Fibroblast of lung (primary cell): ENCODE measurements at regions not wholly inside any gene's neighbourhood (a gene's known extent, or its start where the extent isn't known, plus 50 kb on each side); places are given as distances from the start of the nearest gene placed in this dataset.

Source experiments
- DNase-seq, 2 donors: peaks; one replicate each; pipeline versions ENCODE4 v3.0.0 to v3.0.0-alpha.2; 2010; ENCODE audit warnings: low read depth in 2 of 2
- H2AFZ ChIP-seq: 2 replicates; pipeline ENCODE4 v1.5.1; 2012; ENCODE audit warnings: low read length, control low read depth, inconsistent platforms
- H3K27ac ChIP-seq: 2 replicates; pipeline ENCODE4 v1.5.1; 2011; ENCODE audit warnings: low read length, control low read depth; ENCODE audit not compliant: insufficient read depth
- H3K27me3 ChIP-seq: 2 replicates; pipeline ENCODE4 v1.5.1; 2011; ENCODE audit warnings: mild to moderate bottlenecking, low read length; ENCODE audit not compliant: control insufficient read depth, insufficient read depth
- H3K36me3 ChIP-seq: 2 replicates; pipeline ENCODE4 v1.5.1; 2011; ENCODE audit warnings: low read length; ENCODE audit not compliant: control insufficient read depth, insufficient read depth
- H3K4me1 ChIP-seq: 2 replicates; pipeline ENCODE4 v1.5.1; 2011; ENCODE audit warnings: low read length; ENCODE audit not compliant: control insufficient read depth, insufficient read depth; ENCODE audit errors: extremely low read depth
- H3K4me2 ChIP-seq: 2 replicates; pipeline ENCODE4 v1.5.1; 2011; ENCODE audit warnings: low read length, control low read depth; ENCODE audit not compliant: insufficient read depth; ENCODE audit errors: extremely low read depth
- H3K4me3 ChIP-seq, 4 experiments: fragments of 200-600 bp in 1 of 4; sonication (generic) in 1 of 4; replicated peaks in 1 of 4; 2 replicates each; pipeline ENCODE4 v1.5.1; 2011 to 2016; ENCODE audit warnings: low read length in 4 of 4, low read depth in 3 of 4, mild to moderate bottlenecking in 3 of 4, control low read depth in 2 of 4, inconsistent platforms in 1 of 4, mixed read lengths in 1 of 4; ENCODE audit not compliant: insufficient read depth in 1 of 4; ENCODE audit errors: control extremely low read depth in 1 of 4
- H3K79me2 ChIP-seq: 2 replicates; pipeline ENCODE4 v1.5.1; 2012; ENCODE audit warnings: mild to moderate bottlenecking, low read length, inconsistent platforms; ENCODE audit not compliant: control insufficient read depth, insufficient read depth
- H3K9ac ChIP-seq: 2 replicates; pipeline ENCODE4 v1.5.1; 2011; ENCODE audit warnings: mild to moderate bottlenecking, low read length, control low read depth; ENCODE audit not compliant: insufficient read depth
- H3K9me3 ChIP-seq: 2 replicates; pipeline ENCODE4 v1.5.1; 2012; ENCODE audit warnings: low read depth, low read length; ENCODE audit not compliant: control insufficient read depth, insufficient read depth
- H4K20me1 ChIP-seq: 2 replicates; pipeline ENCODE4 v1.5.1; 2011; ENCODE audit warnings: low read length; ENCODE audit not compliant: control insufficient read depth, insufficient read depth; ENCODE audit errors: extremely low read depth
- CTCF ChIP-seq, 2 donors: IDR thresholded peaks in 1 of 2; conservative IDR thresholded peaks in 1 of 2; 1 replicate in 1 of 2; 2 replicates in 1 of 2; pipeline ENCODE4 v1.5.1; 2011 to 2012; ENCODE audit warnings: low read length in 2 of 2, control low read depth in 1 of 2, inconsistent platforms in 1 of 2, low read depth in 1 of 2, mild to moderate bottlenecking in 1 of 2
- EZH2 ChIP-seq: IDR thresholded peaks from 2 replicates; pipeline ENCODE4 v1.5.1; 2012; ENCODE audit warnings: low read length, control low read depth, mild to moderate bottlenecking; ENCODE audit errors: missing control alignments

DNA sequence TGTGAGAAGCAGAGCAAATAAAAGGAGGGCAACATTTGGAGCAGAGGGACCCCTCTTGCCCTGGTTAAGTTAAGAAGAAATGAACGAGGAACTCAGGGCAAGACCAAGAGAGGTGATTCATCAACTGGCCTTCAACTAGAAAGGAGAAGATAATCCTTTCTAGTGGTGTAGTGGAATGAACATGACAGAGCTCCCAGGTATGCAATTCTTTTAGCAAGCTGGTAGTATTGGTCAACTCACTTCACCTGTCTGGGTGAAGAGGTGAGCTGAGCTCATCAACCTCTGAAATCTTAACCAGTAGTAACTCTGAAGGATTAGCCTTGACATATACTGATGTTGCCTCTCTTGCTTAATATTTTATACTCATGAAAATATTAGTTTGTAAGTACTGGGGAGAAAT, 1024.7 kb upstream of the GOT2 start:
- no peak overlapping the region for H3K4me3 ChIP-seq
- no peaks in the 10 kb centered on the region for H3K36me3 ChIP-seq
- no peak overlapping the region for H2AFZ ChIP-seq
- H3K27me3 ChIP-seq, result no peaks in the 10 kb centered on the region
- no peak for TF ChIP-seq CTCF (conservative IDR thresholded peaks at IDR 0.05 in 1 of 2, IDR thresholded peaks at IDR 0.05 in 1 of 2; ENCODE audit: low read depth in 1 of 2, low read length in 2 of 2)
- no peak for TF ChIP-seq EZH2
- H4K20me1 ChIP-seq, result no peaks in the 10 kb centered on the region
- H3K4me1 ChIP-seq, result no peaks in the 10 kb centered on the region
- H3K9me3 ChIP-seq, result no peaks in the 10 kb centered on the region
- no peak overlapping the region for H3K9ac ChIP-seq
- peak in 1 of 2 donors; percentile 65 for DNase-seq
- H3K79me2 ChIP-seq, result no peaks in the 10 kb centered on the region
- no peak overlapping the region for H3K4me2 ChIP-seq
- H3K27ac ChIP-seq, result no peak overlapping the region

DNA sequence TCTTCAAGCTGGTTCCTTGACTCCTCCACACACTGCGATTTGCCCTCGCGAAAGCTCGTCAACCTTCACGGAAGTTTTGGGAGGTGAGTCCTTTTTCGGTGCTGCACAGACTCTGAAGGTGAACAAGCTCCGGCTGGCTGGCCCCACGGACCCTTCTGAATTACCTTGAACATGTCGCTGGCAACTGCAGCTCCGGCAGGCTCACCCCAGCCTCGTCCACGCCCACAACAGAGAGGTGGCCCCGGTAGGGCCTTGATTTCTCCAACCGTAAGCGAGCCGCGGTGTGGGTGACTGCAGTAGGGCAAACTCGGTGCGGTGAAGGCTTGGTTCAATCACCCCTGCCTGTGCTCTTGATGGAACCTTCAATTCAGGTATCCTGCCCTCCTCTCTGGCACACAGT, 1020.7 kb upstream of the GOT2 start:
- H3K4me3 ChIP-seq, result no peak overlapping the region
- no peaks in the 10 kb centered on the region for H3K79me2 ChIP-seq
- H3K27me3 ChIP-seq, result no peaks in the 10 kb centered on the region

DNA sequence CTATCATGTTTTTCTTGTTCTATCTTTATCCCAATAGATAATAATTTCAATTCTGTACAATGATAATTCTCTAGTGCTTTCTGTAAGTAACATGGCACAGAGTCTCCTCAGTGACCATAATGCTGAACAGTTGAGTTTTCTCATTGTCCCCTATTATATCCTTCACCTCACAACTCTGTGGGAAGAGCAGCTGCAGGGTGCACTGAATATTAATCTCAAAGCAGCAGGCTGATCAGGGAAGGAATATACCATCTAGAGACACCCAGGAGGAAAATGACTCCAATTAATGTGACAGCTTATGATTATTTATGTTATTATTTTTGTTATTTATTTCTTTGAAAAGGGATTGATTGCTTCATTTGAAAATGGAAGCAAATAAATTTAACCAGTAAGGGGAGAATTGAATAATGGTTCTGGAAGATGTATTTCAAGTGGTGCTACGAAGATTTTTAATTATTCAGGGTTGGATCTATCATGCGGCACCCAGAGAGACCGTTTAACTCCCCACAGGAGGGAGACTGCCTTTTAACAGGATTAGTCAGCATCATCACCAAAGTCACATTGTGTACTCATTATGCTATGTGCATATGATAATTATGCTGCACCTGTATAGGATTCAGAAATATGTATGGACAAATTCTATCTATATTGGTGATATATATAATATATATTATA, 1015.7 kb upstream of the GOT2 start:
- Histone ChIP-seq H4K20me1 (no peaks in the 10 kb centered on the region), H2AFZ (no peak overlapping the region), H3K27ac (no peak overlapping the region), H3K4me3 (no peak overlapping the region), H3K4me2 (no peak overlapping the region), H3K36me3 (no peaks in the 10 kb centered on the region), H3K4me1 (no peaks in the 10 kb centered on the region), H3K27me3 (no peaks in the 10 kb centered on the region), H3K79me2 (no peaks in the 10 kb centered on the region), H3K9ac (no peak overlapping the region), H3K9me3 (no peaks in the 10 kb centered on the region)
- no peak for DNase-seq
- no peak for TF ChIP-seq CTCF (conservative IDR thresholded peaks at IDR 0.05 in 1 of 2, IDR thresholded peaks at IDR 0.05 in 1 of 2; ENCODE audit: low read depth in 1 of 2, low read length in 2 of 2)
- TF ChIP-seq EZH2, result no peak

More for the DNA sequence above, 1020.7 kb upstream of the GOT2 start:
- no peaks in the 10 kb centered on the region for H3K9me3 ChIP-seq
- TF ChIP-seq EZH2 (no peak), CTCF (conservative IDR thresholded peaks at IDR 0.05 in 1 of 2, IDR thresholded peaks at IDR 0.05 in 1 of 2; ENCODE audit: low read depth in 1 of 2, low read length in 2 of 2) (no peak)
- no peak overlapping the region for H3K4me2 ChIP-seq
- no peak overlapping the region for H2AFZ ChIP-seq
- no peaks in the 10 kb centered on the region for H3K4me1 ChIP-seq
- no peaks in the 10 kb centered on the region for H4K20me1 ChIP-seq
- no peak overlapping the region for H3K27ac ChIP-seq
- H3K9ac ChIP-seq, result no peak overlapping the region
- H3K36me3 ChIP-seq, result no peaks in the 10 kb centered on the region
- DNase-seq, result no peak
